SKM-1 (cell line): ENCODE measurements at regions not wholly inside any gene's neighbourhood (a gene's known extent, or its start where the extent isn't known, plus 50 kb on each side); places are given as distances from the start of the nearest gene placed in this dataset.
"Not testable (repeated sequence)": the region's sequence is repeated elsewhere in the genome, so short reads cannot be mapped to it uniquely, and the experiment has no call there.

ENCODE experiments used
- DNase-seq: peaks from one replicate; lab custom pipeline; 2025; ENCODE audit not compliant: unreplicated experiment; lab: John Stamatoyannopoulos, UW

GRCh38 chr2:210860276-210860675 lies 303.9 kb downstream of the CPS1 start:
- DNase-seq, result no peak

DNA sequence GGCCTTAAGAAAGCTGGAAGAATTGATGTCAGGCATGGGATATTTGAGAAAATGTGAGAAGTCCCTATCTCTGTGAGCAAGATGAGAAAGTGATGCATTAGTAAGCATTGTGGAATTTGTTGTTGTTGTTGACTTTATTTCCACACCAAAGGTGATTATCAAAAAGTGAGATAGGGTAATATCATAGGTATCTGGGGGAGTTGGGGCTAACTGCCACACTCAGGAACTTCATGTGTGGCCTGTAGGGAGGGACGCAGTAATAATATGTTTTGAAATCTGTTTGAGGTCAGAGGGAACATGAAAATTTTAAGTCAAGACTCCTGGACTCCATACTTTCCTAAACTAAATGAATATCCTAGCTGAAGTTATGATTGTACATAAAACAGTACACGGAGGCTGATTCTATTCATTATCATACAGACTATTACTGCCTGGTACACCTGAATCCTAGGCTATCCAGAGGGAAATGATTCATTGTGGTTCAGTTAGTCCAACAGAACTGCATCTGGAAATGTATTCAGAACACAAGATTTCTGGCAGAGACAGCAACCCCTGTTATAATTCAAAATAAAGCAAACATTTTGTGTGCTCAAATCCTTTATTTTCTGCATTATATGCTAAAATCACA lies 304.8 kb downstream of the CPS1 start:
- no peak for DNase-seq

- DNase-seq, result no peak
Observed at GRCh38 chr2:210862283-210863065, 306.1 kb downstream of the CPS1 start.

DNA sequence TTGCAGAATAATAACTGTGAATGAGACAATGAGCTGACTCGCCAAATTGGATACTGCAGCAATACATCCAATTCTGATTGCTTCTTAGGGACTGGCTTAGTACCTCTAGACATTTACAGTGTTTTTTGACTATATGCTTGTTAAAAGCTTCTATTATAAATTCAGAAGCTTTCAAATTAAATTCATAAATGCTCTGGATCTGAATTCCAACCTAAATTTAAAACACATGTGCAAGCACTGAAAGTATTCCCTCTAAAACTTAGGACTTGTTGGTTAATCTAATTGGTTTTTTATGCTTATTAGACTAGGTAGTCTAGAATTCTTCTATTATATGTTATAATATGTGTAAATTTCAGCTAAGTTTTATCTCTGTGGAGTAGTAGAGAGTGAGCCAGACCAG lies 306.9 kb downstream of the CPS1 start:
- DNase-seq, result no peak

DNA sequence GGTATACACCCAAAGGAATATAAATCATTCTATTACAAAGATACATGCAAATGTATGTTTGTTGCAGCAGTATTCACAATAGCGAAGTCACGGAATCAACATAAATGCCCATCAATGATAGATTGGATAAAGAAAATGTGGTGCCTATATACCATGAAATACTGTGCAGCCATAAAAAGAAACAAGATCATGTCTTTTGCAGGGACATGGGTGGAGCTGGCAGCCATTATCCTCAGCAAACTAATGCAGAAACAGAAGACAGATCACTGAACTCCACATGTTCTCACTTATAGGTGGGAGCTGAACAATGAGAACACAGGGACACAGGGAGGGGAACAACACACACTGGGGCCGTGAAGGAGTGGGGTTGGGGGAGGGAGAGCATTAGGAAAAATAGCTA lies 315.2 kb downstream of the CPS1 start:
- DNase-seq, result not testable (repeated sequence)

DNA sequence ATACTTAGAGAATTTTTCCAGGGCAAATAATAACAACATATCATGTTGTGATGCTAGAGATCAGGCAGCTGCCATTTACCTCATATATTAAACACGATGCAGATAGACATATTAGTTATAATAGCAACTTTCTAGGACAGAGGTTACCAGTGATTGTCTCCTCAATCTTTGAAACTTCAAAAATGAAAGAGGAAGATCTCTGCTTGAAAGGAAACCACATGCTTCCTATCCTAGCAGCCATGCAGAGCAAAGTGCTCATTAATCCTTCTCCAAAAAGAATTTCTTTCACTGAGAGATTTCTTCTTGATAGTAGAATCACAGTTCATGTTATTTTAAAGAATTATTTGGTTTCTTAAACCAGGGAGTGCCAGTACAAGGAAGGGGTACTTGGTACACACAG lies 317.2 kb downstream of the CPS1 start:
- no peak for DNase-seq

DNA sequence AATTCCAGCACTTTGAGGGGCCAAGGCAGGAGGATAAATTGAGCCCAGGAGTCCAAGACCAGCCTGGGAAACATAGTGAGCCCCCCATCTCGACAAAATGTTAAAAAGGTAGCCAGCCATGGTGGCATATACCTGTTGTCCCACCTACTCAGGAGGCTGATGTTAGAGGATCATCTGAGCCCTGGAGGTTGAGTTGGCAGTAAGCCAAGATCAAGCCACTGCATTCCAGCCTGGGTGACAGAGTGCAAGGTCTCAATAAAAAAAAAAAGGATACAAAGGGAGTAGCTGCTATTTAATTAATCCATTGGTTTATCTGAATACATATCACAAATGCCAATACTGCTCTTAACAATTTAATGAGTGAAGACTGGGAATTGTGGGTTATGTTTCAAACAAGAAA lies 327.8 kb downstream of the CPS1 start:
- no peak for DNase-seq

GRCh38 chr2:210888035-210888434 lies 331.6 kb downstream of the CPS1 start:
- no peak for DNase-seq

DNA sequence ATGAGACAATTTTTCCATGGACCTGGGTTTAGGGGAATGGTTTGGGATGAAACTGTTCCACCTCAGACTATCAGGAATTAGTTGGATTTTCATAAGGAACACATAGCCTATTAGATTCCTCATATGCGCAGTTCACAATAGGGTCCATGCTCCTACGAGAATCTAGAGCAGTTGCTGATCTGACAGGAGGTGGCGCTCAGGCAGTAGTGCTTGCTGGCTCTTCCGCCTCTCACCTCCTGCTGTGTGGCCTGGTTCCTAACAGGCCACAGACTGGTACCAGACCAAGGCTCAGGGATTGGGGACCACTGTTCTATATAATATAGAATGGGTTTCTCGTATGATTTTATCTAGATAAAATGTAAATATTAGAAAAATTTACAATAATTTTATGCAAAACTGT lies 338.7 kb downstream of the CPS1 start:
- no peak for DNase-seq

DNA sequence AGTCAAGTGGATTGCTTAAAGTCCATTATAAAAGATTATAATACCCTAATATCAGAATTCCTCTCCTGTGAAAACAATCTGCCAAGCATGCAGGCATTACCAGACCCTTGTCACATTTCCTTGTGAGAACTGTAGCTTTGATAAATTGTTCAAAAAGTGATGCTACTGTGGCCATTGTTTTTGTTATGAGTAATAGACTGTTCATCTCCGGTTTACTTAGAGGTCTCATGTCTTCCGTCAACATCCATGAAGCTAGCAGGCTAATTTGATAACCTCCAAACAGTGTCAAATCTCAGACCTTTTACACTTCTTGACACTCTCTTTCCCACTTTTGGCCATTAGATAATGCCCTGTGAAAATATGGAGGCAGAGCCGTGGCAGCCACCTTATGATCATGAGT lies 342.7 kb downstream of the CPS1 start:
- no peak for DNase-seq

DNA sequence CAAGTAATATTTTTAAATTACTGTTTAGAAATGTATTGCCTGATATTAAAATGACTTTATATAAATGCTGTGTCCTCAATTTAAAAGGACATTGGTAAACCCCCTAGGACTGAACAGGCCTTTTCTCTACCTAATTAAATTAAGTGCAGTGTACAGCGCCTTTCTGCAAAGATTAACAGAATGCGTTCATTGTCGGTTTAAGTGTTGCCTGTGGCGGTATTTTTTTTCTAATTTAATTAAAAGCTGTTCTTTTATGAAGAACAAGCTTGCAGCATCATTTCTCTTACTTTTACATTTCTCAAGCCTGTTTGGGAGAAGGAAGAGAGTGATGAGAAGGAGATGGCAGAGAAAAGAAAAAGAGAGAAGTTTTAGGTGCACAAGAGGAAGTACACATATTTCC lies 344.9 kb downstream of the CPS1 start:
- no peak for DNase-seq

DNA sequence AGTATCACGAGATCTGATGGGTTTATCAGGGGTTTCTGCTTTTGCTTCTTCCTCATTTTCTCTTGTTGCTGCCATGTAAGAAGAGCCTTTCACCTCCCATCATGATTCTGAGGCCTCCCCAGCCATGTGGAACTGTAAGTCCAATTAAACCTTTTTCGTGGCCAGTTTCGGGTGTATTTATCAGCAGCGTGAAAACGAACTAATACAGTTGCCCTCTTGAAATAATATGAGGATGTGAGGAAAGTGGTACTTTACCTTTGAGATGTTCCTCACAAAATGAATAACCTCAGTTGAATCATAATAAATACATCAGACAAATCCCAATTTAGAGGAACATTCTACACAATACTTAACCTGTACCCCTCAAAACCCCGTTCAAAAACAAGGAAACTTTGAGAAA lies 356.4 kb downstream of the CPS1 start:
- no peak for DNase-seq

DNA sequence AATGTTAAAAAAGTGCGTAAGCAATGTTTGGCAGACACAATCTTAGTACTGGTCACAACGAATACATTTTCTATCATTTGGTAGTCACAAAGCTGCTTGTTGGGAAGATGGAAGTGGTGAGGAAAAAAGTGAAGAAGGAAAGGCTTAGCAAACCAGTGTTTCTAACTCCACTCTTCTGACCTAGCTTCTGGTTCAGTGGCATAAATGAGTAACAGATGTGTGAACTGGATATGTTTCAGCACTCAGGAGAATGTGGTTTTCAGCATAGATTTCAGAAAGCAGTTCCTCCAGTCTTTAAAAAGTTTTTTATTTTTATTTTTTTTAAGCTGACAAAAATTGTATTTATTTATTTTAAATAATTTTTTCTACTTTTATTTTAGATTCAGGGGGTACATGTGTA lies 357.1 kb downstream of the CPS1 start:
- DNase-seq, result no peak

GRCh38 chr2:210915912-210916311 lies 359.5 kb downstream of the CPS1 start:
- no peak for DNase-seq

- no peak for DNase-seq
Observed at GRCh38 chr2:210917465-210917864, 361.1 kb downstream of the CPS1 start.

- no peak for DNase-seq
Observed at GRCh38 chr2:210919128-210919527, 362.7 kb downstream of the CPS1 start.

DNA sequence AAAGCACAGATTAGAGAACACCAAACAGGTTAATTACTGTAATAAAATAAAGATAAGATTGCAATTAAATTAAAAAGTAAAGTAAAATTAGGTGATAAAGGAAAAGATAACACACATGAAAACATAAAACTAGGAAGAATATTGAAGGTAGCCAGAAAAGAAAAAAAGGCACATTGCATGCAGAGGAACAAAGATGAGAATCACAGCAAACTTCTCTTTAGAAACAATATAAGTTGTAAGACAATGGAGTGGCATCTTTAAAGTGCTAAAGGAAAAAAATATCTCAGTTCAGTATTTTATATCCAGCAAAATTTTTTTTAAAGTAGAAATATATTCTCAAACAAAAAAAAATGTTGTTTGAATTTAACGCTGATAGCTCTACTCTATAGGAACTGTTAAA lies 366.0 kb downstream of the CPS1 start:
- no peak for DNase-seq

DNA sequence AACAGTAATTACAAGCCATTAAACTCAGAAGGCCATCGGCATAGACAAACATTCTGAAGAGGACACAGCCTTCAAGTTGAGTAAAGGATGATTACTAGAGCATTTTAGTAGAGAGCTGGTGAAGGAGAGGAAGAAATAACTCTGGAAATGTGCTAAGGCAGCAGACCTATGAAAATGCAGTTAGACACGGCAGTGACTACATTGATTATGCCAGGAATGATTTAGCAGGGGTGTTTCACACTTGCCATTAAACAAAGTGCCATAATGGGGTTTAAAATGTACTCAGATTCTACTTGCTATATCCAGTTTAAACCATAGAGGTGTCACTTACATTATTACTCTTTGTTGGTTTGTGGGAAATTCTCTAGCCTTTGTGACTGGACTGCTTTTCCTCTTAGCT lies 372.3 kb downstream of the CPS1 start:
- no peak for DNase-seq

DNA sequence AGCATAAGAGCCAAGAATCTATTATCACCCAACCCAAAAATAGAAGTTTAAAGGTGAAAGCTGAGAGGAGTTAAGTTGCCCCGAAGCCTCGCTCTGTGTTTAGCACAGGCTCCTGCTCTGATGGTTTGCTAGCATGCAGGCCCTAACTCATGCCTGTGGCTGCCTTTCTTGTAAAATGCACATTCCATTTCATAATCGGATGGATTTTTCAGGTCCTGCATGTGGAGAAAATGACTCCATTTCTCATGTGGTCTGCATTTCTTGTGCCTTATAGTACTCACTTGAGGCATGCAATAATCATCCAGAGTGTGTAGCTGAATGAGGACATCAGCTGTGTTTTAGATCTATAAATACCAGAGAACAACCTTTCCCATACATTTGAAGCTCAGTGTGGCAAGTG lies 381.8 kb downstream of the CPS1 start:
- DNase-seq, result no peak

DNA sequence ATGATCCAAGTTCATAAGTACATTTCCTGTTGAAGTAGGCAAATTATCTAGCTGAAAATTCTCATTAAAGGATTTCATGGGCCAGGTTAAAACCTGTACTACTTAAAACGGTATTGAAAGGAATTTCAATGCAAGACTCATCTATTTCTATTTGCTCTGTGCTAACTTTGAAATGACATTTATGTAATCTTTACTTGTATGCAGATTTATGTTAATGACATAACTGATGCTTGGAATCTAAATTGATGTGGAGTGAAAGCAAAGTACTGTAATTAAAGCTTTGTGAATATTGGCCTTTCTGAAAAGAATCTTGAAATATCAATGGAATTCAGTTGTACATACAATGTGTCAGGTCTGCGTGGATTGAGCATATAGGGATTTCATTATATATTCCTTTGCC lies 390.0 kb downstream of the CPS1 start:
- DNase-seq, result no peak

GRCh38 chr2:210950434-210951060 lies 394.1 kb downstream of the CPS1 start:
- DNase-seq, result not testable (repeated sequence)

GRCh38 chr2:210954386-210954907 lies 398.0 kb downstream of the CPS1 start:
- no peak for DNase-seq
